ENCODE measurements at regions not wholly inside any gene's neighbourhood (a gene's known extent, or its start where the extent isn't known, plus 50 kb on each side); places are given as distances from the start of the nearest gene placed in this dataset.

GRCh38 chrX:46327566-46328115 is 217.6 kb downstream of the ZNF674 start (continued):
- no peak for TF ChIP-seq GMEB1 (CRISPR knock-in tag; IDR thresholded peaks at IDR 0.05; ENCODE audit: borderline replicate concordance)
- no peak for TF ChIP-seq BRF2 (CRISPR knock-in tag; IDR thresholded peaks at IDR 0.05)
- TF ChIP-seq TARDBP (CRISPR knock-in tag; IDR thresholded peaks at IDR 0.05) = peak; percentile 54; the same call in 1 of the 2 replicates
- TF ChIP-seq SRSF4 (IDR thresholded peaks at IDR 0.05; ENCODE audit: low read depth, low read length, poor library complexity, severe bottlenecking) = no peak
- TF ChIP-seq RAD21 (CRISPR knock-in tag; IDR thresholded peaks at IDR 0.05) = no peak
- TF ChIP-seq BATF2 (CRISPR knock-in tag; IDR thresholded peaks at IDR 0.05) = no peak
- TF ChIP-seq MAZ (IDR thresholded peaks at IDR 0.05; ENCODE audit: borderline replicate concordance, low read depth, low read length) = no peak
- TF ChIP-seq MAZ (CRISPR knock-in tag; IDR thresholded peaks at IDR 0.05; ENCODE audit: low read depth) = no peak
- TF ChIP-seq SIN3B (IDR thresholded peaks at IDR 0.05; ENCODE audit: low read length) = no peak
- TF ChIP-seq ZNF205 (CRISPR knock-in tag; IDR thresholded peaks at IDR 0.05) = no peak
- TF ChIP-seq NFYC (CRISPR knock-in tag; IDR thresholded peaks at IDR 0.05) = no peak
- TF ChIP-seq THAP7 (CRISPR knock-in tag; IDR thresholded peaks at IDR 0.05) = no peak
- peak; percentile 85; the same call in 1 of the 2 replicates for TF ChIP-seq ISL2 (CRISPR knock-in tag; IDR thresholded peaks at IDR 0.05)
- TF ChIP-seq ZNF232 (CRISPR knock-in tag; IDR thresholded peaks at IDR 0.05; ENCODE audit: borderline replicate concordance) = 0 out of 2 replicates have a peak, but pooled peaks have one; percentile 57
- no peak for TF ChIP-seq ZNF383 (CRISPR knock-in tag; IDR thresholded peaks at IDR 0.05; ENCODE audit: borderline replicate concordance)
- TF ChIP-seq ZNF263 (CRISPR knock-in tag; IDR thresholded peaks at IDR 0.05) = peak; percentile 54
- TF ChIP-seq NR2F1 (CRISPR knock-in tag; IDR thresholded peaks at IDR 0.05) = peak; percentile 72 to 95; a peak in 3 of 4 replicates
- no peak for TF ChIP-seq SMARCE1 (IDR thresholded peaks at IDR 0.05; ENCODE audit: borderline replicate concordance)
- TF ChIP-seq GABPA (IDR thresholded peaks at IDR 0.05; ENCODE audit: low read depth, low read length) = no peak
- no peak for TF ChIP-seq GABPA (CRISPR knock-in tag; IDR thresholded peaks at IDR 0.05; ENCODE audit: low read depth)
- TF ChIP-seq ZNF878 (CRISPR knock-in tag; IDR thresholded peaks at IDR 0.05) = no peak
- TF ChIP-seq TRIM22 (IDR thresholded peaks at IDR 0.05) = no peak
- no peak for TF ChIP-seq DZIP1 (CRISPR knock-in tag; IDR thresholded peaks at IDR 0.05)
